Caki2 (cell line): ENCODE measurements at regions not wholly inside any gene's neighbourhood (a gene's known extent, or its start where the extent isn't known, plus 50 kb on each side); places are given as distances from the start of the nearest gene placed in this dataset.
"Not testable (repeated sequence)": the region's sequence is repeated elsewhere in the genome, so short reads cannot be mapped to it uniquely, and the experiment has no call there.

ENCODE experiments used
- DNase-seq: peaks from one replicate; pipeline ENCODE4 v3.0.0-alpha.2; 2015; ENCODE audit warnings: low read depth
- in situ Hi-C: cut with HindIII; loops from 2 replicates; pipeline ENCODE4 v1.10.0; 2016; ENCODE audit warnings: low sequenced_read_pairs, low pct_unique_long_range_greater_than_20kb, mixed read lengths

GRCh38 chr6:82419132-82419581 lies 55.5 kb downstream of the TPBG start:
- in situ Hi-C loops, result no loop called here
- no peak for DNase-seq

DNA sequence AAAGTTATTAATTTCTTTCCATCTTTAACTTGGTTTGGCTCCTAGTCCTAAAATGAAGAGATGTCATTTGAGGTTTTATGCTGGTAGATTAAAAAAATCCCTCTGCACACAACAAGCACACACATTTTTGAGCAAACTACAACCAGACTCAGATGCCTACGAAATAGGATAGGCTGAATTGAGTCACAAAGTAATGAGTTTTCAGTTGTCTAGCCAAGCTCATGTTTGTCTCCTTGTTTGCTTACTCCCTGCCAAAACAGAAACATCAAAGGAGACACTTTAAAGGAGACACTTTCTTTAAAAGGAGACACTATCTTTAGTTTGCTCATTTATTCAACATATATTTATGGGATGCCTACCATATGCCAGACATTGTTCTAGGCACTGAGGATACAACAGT lies 56.2 kb downstream of the TPBG start:
- in situ Hi-C loops, result no loop called here
- DNase-seq, result no peak

DNA sequence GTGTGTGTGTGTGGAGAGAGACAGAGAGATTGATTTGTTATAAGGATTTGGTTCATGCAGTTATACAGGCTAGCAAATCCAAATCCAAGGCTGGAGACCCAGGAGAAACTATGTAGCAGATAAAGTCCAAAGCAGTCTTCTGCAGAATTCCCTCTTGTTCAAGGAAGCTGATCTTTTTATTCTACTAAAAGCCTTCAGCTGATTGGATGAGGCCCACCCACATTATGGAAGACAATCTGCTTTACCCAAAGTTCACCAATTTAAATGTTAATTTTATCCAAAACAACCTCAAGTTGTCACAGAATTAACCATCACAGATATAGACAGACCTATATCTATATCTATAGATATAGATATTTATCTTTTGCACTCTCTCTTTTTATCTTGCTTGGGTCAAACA lies 67.0 kb downstream of the TPBG start:
- no peak for DNase-seq
- in situ Hi-C loops, result no loop called here

DNA sequence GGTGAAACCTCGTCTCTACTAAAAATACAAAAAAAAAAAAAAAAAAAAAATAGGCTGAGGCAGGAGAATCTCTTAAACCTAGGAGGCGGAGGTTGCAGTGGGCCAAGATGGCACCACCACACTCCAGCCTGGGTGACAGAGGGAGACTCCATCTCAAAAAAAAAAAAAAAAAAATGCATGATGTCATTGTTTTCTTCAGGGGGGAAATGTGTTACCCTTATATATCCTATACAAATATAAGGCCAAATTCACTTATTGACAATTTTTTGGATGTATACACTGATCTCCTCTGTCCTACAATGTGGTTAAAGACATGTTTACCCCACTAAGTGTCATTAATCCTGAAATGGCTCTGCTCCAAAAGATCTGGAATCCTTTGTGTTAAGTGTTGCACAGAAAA lies 73.1 kb downstream of the TPBG start:
- in situ Hi-C loops, result no loop called here
- DNase-seq, result no peak

DNA sequence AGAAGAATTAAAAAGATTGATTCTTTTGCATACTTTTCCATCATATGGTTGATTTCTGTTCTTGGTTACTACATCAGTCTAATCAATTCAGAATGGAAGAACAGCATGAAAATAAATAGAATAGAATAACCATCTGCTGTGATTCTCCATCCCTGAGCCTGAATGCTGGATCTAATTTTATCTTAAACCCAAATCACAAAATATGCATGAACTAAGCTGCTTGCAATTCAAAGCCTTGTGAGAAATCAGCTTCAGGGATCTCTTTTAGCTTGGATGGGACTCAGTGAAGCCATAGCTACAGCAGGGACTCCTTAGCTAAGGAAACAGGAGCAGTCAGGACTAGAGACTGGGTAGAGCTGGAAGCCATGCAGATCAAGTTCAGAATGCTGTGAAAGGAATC lies 74.1 kb downstream of the TPBG start:
- in situ Hi-C loops, result no loop called here

GRCh38 chr6:82441047-82441855 lies 77.6 kb downstream of the TPBG start:
- in situ Hi-C loops, result no loop called here
- DNase-seq, result no peak

More for the DNA sequence above, 74.1 kb downstream of the TPBG start:
- no peak for DNase-seq

DNA sequence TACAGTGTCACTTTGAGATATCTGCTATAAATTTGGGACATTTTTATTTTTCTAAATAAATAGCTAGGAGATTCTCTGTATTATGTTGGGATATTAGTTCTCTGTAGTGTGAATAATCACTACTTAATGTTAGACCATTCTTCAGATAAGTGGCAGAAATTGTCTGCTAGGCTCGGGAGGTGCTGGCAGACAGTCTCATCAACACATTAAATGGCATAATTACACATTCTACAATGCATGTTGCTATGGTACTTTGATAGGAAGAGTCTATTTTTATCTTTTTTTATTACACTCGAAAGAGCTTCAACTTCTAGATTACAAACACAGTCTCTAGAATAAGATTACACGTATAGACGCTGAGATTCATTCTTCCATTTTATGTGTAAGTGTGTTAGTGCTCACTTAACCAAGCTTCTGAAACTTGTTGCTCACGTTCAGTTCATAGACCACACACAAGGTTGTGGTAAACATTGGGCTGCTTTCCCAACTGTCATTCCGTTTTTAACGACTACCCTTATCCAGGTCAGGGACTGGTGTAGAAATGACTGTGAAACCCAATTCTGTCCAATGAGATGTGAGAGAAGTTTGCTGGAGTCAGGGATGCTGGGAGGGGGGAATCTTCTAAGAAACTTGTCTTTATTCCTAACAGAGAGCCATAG lies 78.6 kb downstream of the TPBG start:
- in situ Hi-C loops, result no loop called here

GRCh38 chr6:82458147-82458546 lies 94.5 kb downstream of the TPBG start:
- in situ Hi-C loops, result no loop called here
- no peak for DNase-seq

More for the DNA sequence above, 78.6 kb downstream of the TPBG start:
- no peak for DNase-seq

DNA sequence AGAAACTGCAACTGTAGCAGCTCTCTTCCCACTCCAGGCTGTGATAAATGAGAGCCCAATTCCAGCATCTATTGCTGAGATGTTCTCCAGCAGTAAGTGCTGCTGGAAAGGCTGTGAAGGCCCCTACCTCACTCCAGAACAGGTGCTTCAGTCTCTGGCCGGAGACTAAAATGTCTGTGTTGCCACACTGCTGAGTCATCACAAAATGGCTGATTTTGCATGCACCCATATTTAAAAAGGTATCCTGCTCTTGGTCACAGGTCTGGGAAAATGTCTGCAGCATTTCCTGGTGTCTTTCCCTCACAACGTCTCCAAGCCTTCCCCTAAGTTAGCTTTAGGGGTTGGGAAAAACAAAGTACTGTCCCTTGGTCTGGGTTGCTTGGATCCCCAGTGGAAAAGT lies 95.1 kb downstream of the TPBG start:
- DNase-seq, result no peak
- in situ Hi-C loops, result no loop called here

DNA sequence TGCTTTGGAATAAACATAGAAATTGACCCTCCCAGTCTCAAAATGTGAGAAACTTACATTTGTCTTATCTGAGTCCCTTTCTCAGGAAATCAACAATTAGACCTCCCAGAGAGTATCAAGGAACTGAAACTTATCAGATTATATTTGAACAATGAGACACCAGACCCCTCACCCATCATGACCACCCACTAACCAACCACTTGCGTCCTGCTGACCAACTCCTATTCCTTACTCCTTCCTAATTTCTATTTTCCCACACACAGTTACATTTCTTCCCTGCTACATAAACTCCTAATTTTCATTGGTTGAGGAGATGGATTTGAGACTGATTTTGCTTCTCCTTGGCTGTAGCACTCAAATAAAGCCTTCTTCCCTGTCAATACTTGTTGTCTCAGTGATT lies 97.9 kb downstream of the TPBG start:
- in situ Hi-C loops, result no loop called here
- no peak for DNase-seq

DNA sequence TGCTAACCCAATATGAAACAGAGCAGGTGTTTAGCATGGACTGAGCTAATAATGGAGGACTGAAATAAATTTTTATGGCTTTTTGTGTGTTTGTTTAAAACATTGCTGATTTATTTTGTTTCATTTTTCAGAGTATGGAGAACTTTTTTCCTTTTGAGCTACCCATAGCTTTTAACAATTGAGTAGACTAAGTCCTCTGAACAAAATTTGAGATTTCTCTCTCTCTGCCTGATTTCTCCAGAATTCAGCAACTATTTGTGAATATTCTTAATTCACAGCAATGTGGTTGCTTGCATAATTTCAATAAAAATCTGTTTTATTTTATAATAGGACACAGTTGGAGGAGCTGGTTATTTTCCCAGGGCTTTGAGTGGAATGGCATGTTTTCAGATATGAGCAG lies 103.7 kb downstream of the TPBG start:
- DNase-seq, result no peak
- in situ Hi-C loops, result no loop called here

- in situ Hi-C loops, result not testable (repeated sequence)
Measured at GRCh38 chr6:82470123-82470522, 106.5 kb downstream of the TPBG start.

DNA sequence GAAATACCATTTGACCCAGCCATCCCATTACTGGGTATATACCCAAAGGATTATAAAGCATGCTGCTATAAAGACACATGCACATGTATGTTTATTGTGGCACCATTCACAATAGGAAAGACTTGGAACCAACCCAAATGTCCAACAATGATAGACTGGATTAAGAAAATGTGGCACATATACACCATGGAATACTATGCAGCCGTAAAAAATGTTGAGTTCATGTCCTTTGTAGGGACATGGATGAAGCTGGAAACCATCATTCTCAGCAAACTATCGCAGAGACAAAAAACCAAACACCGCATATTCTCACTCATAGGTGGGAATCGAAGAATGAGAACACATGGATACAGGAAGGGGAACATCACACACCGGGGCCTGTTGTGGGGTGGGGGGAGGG lies 111.5 kb downstream of the TPBG start:
- in situ Hi-C loops, result not testable (repeated sequence)

More at GRCh38 chr6:82470123-82470522, 106.5 kb downstream of the TPBG start:
- not testable (repeated sequence) for DNase-seq

DNA sequence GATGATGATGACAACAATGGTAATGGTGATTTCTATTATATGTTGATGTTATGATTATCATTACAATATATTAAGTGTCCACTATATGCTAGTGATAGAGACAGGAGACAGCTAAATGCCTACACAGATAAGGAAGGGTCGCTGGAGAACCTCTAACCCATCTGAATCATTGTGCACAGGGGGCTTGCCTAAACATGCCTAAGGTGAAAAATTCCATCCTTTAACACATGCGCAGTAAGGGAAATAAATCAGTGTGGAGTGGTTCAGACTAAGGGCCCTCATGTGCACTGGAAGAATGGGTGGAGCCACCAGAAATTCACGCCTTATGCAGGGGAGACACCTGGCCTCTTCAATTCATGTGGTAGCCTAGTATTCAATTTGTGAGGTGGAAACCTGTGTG lies 120.4 kb downstream of the TPBG start:
- DNase-seq, result no peak
- in situ Hi-C loops, result no loop called here

More for the DNA sequence above, 111.5 kb downstream of the TPBG start:
- DNase-seq, result not testable (repeated sequence)

DNA sequence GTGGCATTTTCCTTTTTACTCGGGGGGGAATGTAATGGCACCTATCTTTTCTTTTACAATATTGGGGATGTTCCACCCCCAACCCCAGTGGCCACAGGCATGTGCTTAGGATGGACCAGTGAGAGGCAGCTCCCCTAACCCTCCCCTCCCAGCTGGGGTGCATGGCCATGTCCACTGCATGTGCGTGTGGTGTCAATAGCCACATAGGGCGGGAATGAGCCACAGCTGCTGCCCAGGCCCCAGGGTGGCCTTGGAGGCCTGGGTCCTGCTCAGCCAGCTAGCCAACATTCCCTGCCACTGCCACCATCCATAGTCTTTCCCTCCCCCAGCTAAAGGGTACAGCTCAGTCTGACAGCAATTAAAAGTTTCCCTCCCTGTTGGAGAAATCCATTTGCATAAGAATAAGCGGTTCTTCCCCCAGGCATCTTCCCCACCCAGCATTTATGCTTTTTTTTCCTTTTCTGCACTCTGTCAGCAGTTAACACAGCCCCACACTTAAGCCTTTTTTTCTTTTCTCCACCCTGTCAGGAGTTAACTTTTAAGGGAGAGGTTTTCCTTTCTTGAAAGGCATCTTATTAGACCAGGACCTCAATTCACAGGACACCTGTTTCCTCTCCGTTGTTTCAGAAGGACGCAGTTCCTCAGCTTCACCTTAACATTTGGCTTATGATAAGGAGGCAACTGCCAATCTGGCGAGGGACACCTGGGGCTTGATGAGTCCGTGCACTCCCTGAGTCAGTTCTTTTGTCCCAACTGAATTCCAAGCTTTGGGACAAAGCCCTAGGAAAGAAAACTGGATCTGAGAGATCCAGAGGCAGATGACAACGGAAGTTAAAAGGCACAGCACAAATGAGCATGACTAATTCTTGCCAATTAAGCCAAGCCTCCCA lies 121.4 kb downstream of the TPBG start:
- no peak for DNase-seq
- in situ Hi-C loops, result no loop called here

- DNase-seq, result no peak
- in situ Hi-C loops, result no loop called here
Measured at GRCh38 chr6:82487895-82488294, 124.3 kb downstream of the TPBG start.

DNA sequence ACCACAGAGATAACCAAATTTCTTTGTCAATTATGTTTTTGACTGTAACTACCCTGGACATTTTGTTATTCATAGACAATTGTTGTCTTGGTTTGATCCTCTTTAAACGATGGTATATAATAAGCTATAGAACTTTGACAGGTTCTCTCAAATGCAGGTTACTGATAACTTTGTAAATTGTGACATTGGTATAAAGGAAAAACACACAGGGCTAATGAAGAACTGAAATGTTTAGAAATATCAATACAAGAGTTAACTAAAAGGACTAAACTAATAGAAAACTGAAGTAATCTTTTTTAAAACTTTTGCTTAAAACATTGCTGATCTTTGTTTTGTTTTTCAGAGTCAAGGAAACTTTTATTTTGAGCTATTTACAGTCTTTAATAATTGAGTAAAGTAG lies 124.8 kb downstream of the TPBG start:
- DNase-seq, result no peak
- in situ Hi-C loops, result no loop called here

DNA sequence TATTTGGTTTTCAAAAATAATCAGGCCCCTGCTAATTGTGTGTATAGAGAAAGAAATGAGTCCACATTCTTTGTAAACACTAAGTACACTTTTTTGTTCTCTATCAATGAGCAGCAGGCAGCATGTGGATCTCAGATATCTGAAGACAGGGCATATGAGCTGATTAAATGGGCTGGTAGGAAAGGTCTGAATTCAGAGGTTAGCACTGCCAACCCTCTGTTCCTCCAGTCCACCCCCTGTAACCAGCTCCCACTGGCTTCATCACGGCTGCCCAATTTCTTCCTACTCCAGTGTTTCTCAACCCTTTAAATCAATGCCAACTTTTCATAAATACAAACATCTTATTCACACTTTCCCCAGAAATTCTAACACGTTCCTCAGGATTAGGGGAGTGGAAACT lies 128.5 kb downstream of the TPBG start:
- in situ Hi-C loops, result no loop called here
- no peak for DNase-seq

DNA sequence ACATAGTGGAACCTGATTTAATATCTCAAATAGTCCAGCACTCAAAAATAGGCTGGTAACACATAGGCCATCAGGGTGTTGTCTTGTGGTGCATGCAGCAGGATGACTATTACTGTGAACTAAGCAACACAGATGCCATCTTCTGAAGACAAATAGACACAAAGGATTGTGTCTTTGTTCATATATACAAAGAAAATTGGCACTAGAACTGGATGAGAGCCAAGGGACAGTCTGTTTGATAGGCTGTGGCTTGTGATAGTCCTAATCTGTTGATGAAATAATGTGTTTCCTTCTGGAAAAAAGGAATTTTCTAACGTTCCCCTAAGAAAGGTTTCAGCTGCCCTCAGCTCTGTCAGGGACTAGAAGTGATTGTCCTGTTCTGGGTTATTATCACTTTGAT lies 129.8 kb downstream of the TPBG start:
- in situ Hi-C loops, result no loop called here
- DNase-seq, result no peak
